ENCODE measurements at regions not wholly inside any gene's neighbourhood (a gene's known extent, or its start where the extent isn't known, plus 50 kb on each side); places are given as distances from the start of the nearest gene placed in this dataset.

DNA sequence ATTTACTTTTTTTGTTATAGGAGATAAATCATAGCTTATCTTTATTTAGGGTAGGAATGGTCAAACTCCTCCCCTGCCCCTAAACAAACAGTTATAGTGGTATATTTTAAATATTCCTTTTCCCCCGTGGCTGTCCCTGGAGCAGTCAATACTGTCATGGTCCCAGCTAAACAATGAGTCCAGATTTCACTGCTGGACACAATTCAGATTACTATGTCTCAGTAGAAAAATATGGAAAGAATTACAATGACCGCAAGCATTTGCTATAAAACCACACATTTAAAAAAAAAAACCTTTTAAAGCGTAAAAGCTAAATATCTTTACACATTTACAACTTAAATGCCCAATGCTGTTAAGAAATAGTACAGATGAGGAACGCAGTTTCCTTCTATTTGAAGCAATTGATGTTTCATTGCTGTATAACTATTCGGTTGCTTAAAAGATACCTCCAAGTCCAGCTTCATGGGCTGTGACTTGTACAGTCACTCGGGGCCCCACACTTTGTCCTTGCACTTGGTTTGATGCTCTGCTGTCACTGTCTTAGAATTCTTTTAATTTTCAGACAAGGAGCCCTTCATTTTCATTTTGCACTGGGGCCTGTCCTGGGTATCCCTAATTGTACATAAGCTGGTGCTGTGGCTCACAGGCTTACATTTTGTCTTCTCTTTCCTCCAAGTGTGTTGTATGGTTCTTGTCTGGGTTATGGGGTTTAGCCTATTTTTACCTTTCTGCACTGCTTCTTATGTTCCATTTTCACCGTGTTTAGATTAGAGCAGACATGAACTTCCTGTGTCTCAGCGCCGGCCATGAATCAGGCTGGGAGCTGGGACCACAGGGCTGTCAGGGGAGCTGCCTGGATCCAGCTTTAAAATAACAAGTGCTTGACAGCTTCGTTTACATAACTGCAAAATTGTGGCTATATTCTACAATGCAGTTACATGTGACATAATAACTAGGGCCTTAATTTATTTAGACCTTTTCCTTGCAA lies 530.2 kb upstream of the FZD8 start:
- TF ChIP-seq CTCF (IDR thresholded peaks at IDR 0.05 in 4 of 5, conservative IDR thresholded peaks at IDR 0.05 in 1 of 5) (no peak), POLR2A (IDR thresholded peaks at IDR 0.05) (no peak)

Data from gastrocnemius medialis (tissue), 4 donors.